OCI-LY7 (cell line): ENCODE measurements at regions not wholly inside any gene's neighbourhood (a gene's known extent, or its start where the extent isn't known, plus 50 kb on each side); places are given as distances from the start of the nearest gene placed in this dataset.

ENCODE experiments used
- BruUV-seq: library from RNA; stranded (reverse); fragments of 400-500 nt; replicated peaks from 2 replicates; lab custom pipeline; 2021; lab: Mats Ljungman, UMichigan
- CTCF ChIA-PET: fragments of 300-600 bp; sonication (Branson Sonifier 250); formaldehyde crosslinking; loops from one replicate; lab custom pipeline; 2022; ENCODE audit warnings: antibody characterized with exemption; ENCODE audit not compliant: unreplicated experiment; lab: Charles Lee
- POLR2A ChIA-PET: fragments of 300-600 bp; sonication (Branson Sonifier 250); formaldehyde crosslinking; loops from one replicate; lab custom pipeline; 2022; ENCODE audit warnings: antibody characterized with exemption; lab: Charles Lee
- DNase-seq: peaks from one replicate; pipeline ENCODE4 v3.0.0-alpha.2; 2015; ENCODE audit warnings: low spot score
- H2AFZ ChIP-seq: fragments of 200-600 bp; sonication (generic), shearing (Covaris generic); 2 replicates; pipeline ENCODE4 v1.6.1; 2014; ENCODE audit warnings: mild to moderate bottlenecking, antibody characterized with exemption, low read length, moderate library complexity
- H3K27ac ChIP-seq: fragments of 200-600 bp; sonication (generic); 2 replicates; pipeline ENCODE4 v1.5.1; 2014; ENCODE audit warnings: mixed run types, low read depth, mild to moderate bottlenecking, moderate library complexity, low read length, inconsistent platforms; ENCODE audit not compliant: poor library complexity, severe bottlenecking
- H3K36me3 ChIP-seq: fragments of 200-600 bp; sonication (generic); 2 replicates; pipeline ENCODE4 v1.6.1; 2014; ENCODE audit warnings: mild to moderate bottlenecking, antibody characterized with exemption, low read length, moderate library complexity, mixed read lengths; ENCODE audit not compliant: insufficient read depth
- H3K4me1 ChIP-seq: fragments of 200-600 bp; sonication (generic); 2 replicates; pipeline ENCODE4 v1.5.1; 2014; ENCODE audit warnings: mild to moderate bottlenecking, low read length; ENCODE audit not compliant: insufficient read depth, poor library complexity, severe bottlenecking
- H3K4me2 ChIP-seq: fragments of 200-600 bp; sonication (generic); 2 replicates; pipeline ENCODE4 v1.6.1; 2014; ENCODE audit warnings: mild to moderate bottlenecking, low read length
- H3K4me3 ChIP-seq: fragments of 200-600 bp; sonication (generic); 2 replicates; pipeline ENCODE4 v1.5.1; 2014; ENCODE audit warnings: mild to moderate bottlenecking, low read depth, low read length; ENCODE audit not compliant: poor library complexity, severe bottlenecking
- H3K79me2 ChIP-seq: fragments of 200-600 bp; sonication (generic); 2 replicates; pipeline ENCODE4 v1.6.1; 2016; ENCODE audit warnings: low read depth, mild to moderate bottlenecking, low read length, moderate library complexity, mixed read lengths; ENCODE audit not compliant: insufficient read depth
- H3K9me2 ChIP-seq: fragments of 200-600 bp; sonication (generic); 2 replicates; pipeline ENCODE4 v1.6.1; 2016; ENCODE audit warnings: mild to moderate bottlenecking, low read length, mixed read lengths; ENCODE audit not compliant: insufficient read depth
- H3K9me3 ChIP-seq: fragments of 200-600 bp; sonication (generic); 2 replicates; pipeline ENCODE4 v1.6.1; 2014; ENCODE audit warnings: mild to moderate bottlenecking, mixed run types, low read length, mixed read lengths
- H4K20me1 ChIP-seq: fragments of 200-600 bp; sonication (generic); 2 replicates; pipeline ENCODE4 v1.6.1; 2014; ENCODE audit warnings: mild to moderate bottlenecking, antibody characterized with exemption, low read length, moderate library complexity, mixed read lengths; ENCODE audit not compliant: insufficient read depth
- EZH2phosphoT487 ChIP-seq: fragments of 200-600 bp; sonication (generic); IDR thresholded peaks from 2 replicates; pipeline ENCODE4 v1.6.1; 2018; ENCODE audit warnings: low read depth, borderline replicate concordance, mild to moderate bottlenecking, mixed run types, antibody characterized with exemption, low read length, moderate library complexity, mixed read lengths
- intact Hi-C: fragments of 100-400 bp; cut with micrococcal nuclease; formaldehyde crosslinking; loops from one replicate; pipeline ENCODE4 v1.10.0; 2022; ENCODE audit not compliant: unreplicated experiment
- TF ChIP-seq, protein P1 (sequence below): fragments of 200-600 bp; sonication (generic); conservative IDR thresholded peaks from 2 replicates; pipeline ENCODE4 v1.5.1; 2014; ENCODE audit warnings: mild to moderate bottlenecking, antibody characterized with exemption, low read length, moderate library complexity, mixed read lengths

DNA sequence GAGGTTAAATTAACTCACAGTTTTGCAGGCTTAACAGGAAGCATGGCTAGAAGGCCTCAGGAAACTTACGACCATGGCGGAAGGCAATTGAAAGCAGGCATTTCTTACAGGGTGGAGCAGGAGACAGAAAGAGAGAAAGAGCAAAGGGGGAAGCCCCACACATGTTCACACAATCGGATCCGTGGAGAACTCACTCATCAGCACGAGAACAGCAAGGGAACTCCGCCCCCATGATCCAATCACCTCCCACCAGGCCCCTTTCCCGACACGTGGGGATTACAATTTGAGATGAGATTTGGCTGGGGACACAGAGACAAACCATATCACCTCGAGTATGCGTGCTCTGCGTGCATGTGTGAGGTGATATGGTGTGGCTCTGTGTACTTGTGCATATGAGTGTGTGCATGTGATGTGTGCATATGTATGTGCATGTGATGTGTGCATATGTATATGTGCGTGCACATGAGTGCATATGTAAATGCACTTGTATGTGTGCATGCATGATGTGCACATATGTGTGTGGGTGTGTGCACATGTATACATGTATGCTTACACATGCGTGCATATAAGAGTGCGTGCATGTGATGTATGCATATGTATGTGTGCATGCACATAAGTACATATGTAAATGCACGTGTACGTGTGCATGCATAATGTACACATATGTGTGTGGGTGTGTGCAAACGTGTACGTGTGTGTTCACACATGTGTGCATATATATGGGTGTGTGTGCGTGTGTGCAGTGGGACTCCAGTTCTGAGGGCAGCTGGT lies 108.7 kb upstream of the HDAC4 start:
- no peaks in the 10 kb centered on the region for H4K20me1 ChIP-seq
- H3K4me2 ChIP-seq = no peak overlapping the region
- CTCF ChIA-PET = no interaction called here
- TF ChIP-seq, protein P1, sequence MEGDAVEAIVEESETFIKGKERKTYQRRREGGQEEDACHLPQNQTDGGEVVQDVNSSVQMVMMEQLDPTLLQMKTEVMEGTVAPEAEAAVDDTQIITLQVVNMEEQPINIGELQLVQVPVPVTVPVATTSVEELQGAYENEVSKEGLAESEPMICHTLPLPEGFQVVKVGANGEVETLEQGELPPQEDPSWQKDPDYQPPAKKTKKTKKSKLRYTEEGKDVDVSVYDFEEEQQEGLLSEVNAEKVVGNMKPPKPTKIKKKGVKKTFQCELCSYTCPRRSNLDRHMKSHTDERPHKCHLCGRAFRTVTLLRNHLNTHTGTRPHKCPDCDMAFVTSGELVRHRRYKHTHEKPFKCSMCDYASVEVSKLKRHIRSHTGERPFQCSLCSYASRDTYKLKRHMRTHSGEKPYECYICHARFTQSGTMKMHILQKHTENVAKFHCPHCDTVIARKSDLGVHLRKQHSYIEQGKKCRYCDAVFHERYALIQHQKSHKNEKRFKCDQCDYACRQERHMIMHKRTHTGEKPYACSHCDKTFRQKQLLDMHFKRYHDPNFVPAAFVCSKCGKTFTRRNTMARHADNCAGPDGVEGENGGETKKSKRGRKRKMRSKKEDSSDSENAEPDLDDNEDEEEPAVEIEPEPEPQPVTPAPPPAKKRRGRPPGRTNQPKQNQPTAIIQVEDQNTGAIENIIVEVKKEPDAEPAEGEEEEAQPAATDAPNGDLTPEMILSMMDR = no peak
- no peak for TF ChIP-seq EZH2phosphoT487
- no peaks in the 10 kb centered on the region for H3K9me3 ChIP-seq
- no peaks in the 10 kb centered on the region for H3K9me2 ChIP-seq
- no peaks in the 10 kb centered on the region for H3K36me3 ChIP-seq
- H2AFZ ChIP-seq = no peak overlapping the region
- H3K79me2 ChIP-seq = no peaks in the 10 kb centered on the region
- BruUV-seq = no TSS peak
- intact Hi-C loops = no loop called here
- H3K4me3 ChIP-seq = no peak overlapping the region
- DNase-seq = no peak
- POLR2A ChIA-PET = no interaction called here
- no peaks in the 10 kb centered on the region for H3K4me1 ChIP-seq
- no peak overlapping the region for H3K27ac ChIP-seq

DNA sequence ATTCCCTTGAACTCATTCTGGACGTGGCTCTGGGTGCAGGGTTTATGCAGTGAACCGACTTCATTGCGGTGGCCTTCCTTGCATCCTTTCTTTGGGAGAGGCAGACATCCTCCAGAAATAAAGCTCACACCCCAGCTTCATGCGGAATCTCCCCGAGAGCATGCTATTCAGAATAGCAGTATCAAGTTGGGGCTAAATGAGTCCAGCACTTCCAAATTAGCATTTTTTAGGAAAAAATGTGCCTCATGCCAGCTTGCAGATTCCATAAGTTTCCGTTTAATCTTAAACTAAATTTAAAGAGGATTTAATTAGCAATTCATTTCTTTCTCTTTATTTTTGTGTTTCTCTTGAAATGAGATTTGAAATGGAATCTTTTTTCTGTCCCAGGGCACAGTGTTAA lies 107.4 kb upstream of the HDAC4 start:
- no peaks in the 10 kb centered on the region for H3K36me3 ChIP-seq
- no peaks in the 10 kb centered on the region for H4K20me1 ChIP-seq
- no TSS peak for BruUV-seq
- H3K9me3 ChIP-seq = no peaks in the 10 kb centered on the region
- H3K4me3 ChIP-seq = no peak overlapping the region
- no peak for TF ChIP-seq EZH2phosphoT487
- TF ChIP-seq, protein P1 = no peak
- no peak overlapping the region for H2AFZ ChIP-seq
- intact Hi-C loops = no loop called here
- POLR2A ChIA-PET = no interaction called here
- DNase-seq = no peak
- CTCF ChIA-PET = no interaction called here
- H3K4me2 ChIP-seq = no peak overlapping the region
- H3K9me2 ChIP-seq = no peaks in the 10 kb centered on the region
- no peaks in the 10 kb centered on the region for H3K79me2 ChIP-seq
- no peak overlapping the region for H3K27ac ChIP-seq
- no peaks in the 10 kb centered on the region for H3K4me1 ChIP-seq

DNA sequence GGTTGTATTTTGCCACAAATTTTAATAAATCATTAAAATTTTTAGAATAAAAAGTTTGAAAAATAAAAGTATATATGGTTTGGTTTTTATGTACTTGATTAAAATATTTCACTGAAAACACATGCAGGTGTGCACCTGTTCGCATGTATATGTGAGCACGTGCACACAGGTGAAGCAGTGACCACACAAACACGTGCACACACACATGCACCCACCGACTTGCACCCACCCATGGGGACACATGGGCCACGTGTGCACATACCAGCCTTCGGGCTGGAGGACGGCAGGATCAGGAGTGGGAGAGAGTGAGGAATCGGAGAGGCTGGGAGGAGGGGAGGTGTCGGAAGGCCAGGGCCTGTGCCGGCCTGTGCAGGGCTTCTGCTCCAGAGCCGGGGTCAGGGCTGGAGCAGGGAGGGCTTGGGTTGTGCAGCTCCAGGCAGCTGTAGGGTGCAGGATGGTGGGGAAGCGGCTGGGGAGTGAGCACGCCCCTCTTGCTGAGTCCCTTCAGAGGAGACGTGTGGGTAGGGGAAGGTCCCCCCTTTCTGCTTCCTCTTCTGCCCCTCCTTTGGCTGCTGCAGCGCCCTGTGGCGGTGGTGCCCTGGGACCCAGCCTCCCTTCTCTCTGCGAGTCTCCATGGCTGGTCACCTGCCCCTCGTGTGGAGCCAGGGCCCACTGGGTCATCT lies 106.9 kb upstream of the HDAC4 start:
- Histone ChIP-seq H3K9me2 (no peaks in the 10 kb centered on the region), H4K20me1 (no peaks in the 10 kb centered on the region), H3K4me3 (no peak overlapping the region), H3K79me2 (no peaks in the 10 kb centered on the region), H3K4me2 (no peak overlapping the region), H3K27ac (no peak overlapping the region), H3K36me3 (no peaks in the 10 kb centered on the region), H3K9me3 (no peaks in the 10 kb centered on the region), H2AFZ (no peak overlapping the region), H3K4me1 (no peaks in the 10 kb centered on the region)
- ChIA-PET POLR2A (no interaction called here), CTCF (no interaction called here)
- intact Hi-C loops = no loop called here
- DNase-seq = no peak
- BruUV-seq = no TSS peak
- TF ChIP-seq, protein P1 = no peak
- TF ChIP-seq EZH2phosphoT487 = no peak
